Mesenchymal stem cell (in vitro differentiated cells and primary cell): ENCODE measurements at regions not wholly inside any gene's neighbourhood (a gene's known extent, or its start where the extent isn't known, plus 50 kb on each side); places are given as distances from the start of the nearest gene placed in this dataset.
A peak's percentile ranks its signal among the peaks of the same experiment; 100 is the strongest.

Experiments used
- DNase-seq: peaks from one replicate; pipeline ENCODE4 v3.0.0-alpha.2; 2013
- H2AFZ ChIP-seq: one replicate; pipeline ENCODE4 v1.6.1; 2013; ENCODE audit warnings: low read depth, mild to moderate bottlenecking, control low read depth, inconsistent platforms, low read length, moderate library complexity
- H2AK5ac ChIP-seq: 2 replicates; pipeline ENCODE4 v1.6.1; 2013; ENCODE audit warnings: low read length, moderate library complexity, mild to moderate bottlenecking, inconsistent platforms; ENCODE audit not compliant: severe bottlenecking
- H2BK120ac ChIP-seq: one replicate; pipeline ENCODE4 v1.6.1; 2013; ENCODE audit warnings: low read depth, mild to moderate bottlenecking, inconsistent platforms, low read length, moderate library complexity
- H2BK12ac ChIP-seq, 2 experiments: one replicate each; pipeline ENCODE4 v1.6.1; 2013; ENCODE audit warnings: inconsistent platforms in 2 of 2, low read length in 2 of 2, mild to moderate bottlenecking in 2 of 2, moderate library complexity in 2 of 2, control low read depth in 1 of 2
- H2BK15ac ChIP-seq: one replicate; pipeline ENCODE4 v1.6.1; 2013; ENCODE audit warnings: mild to moderate bottlenecking, low read depth, inconsistent platforms; ENCODE audit not compliant: poor library complexity, severe bottlenecking
- H2BK5ac ChIP-seq: 2 replicates; pipeline ENCODE4 v1.6.1; 2013; ENCODE audit warnings: low read depth, mild to moderate bottlenecking, low read length, control low read depth, inconsistent platforms; ENCODE audit not compliant: poor library complexity, severe bottlenecking
- H3K14ac ChIP-seq, 2 experiments: one replicate each; pipeline ENCODE4 v1.6.1; 2013; ENCODE audit warnings: inconsistent platforms in 2 of 2, low read length in 2 of 2, control low read depth in 1 of 2, mild to moderate bottlenecking in 1 of 2, moderate library complexity in 1 of 2
- H3K18ac ChIP-seq, 2 experiments: one replicate each; pipeline ENCODE4 v1.6.1; 2013; ENCODE audit warnings: inconsistent platforms in 2 of 2, low read length in 2 of 2, control low read depth in 1 of 2, low read depth in 1 of 2, mild to moderate bottlenecking in 1 of 2
- H3K23ac ChIP-seq, 2 experiments: one replicate each; pipeline ENCODE4 v1.6.1; 2013; ENCODE audit warnings: inconsistent platforms in 2 of 2, low read length in 2 of 2, mild to moderate bottlenecking in 2 of 2, moderate library complexity in 2 of 2, control low read depth in 1 of 2
- H3K27ac ChIP-seq: 2 replicates; pipeline ENCODE4 v1.5.1; 2013; ENCODE audit warnings: mild to moderate bottlenecking, moderate library complexity, low read length, control low read depth, inconsistent platforms; ENCODE audit not compliant: poor library complexity, severe bottlenecking
- H3K27me3 ChIP-seq, 2 experiments: 2 replicates each; pipeline versions ENCODE4 v1.6.1 to v1.7.0; 2013; ENCODE audit warnings: low read length in 2 of 2, mild to moderate bottlenecking in 2 of 2, moderate library complexity in 2 of 2, control low read depth in 1 of 2, inconsistent platforms in 1 of 2; ENCODE audit not compliant: control insufficient read depth in 1 of 2, insufficient read depth in 1 of 2
- H3K36me3 ChIP-seq, 2 experiments: 2 replicates each; pipeline versions ENCODE4 v1.6.1 to v1.7.0; 2013; ENCODE audit warnings: low read length in 2 of 2, control low read depth in 1 of 2, inconsistent platforms in 1 of 2, low read depth in 1 of 2, mild to moderate bottlenecking in 1 of 2; ENCODE audit not compliant: insufficient read depth in 2 of 2, control insufficient read depth in 1 of 2
- H3K4ac ChIP-seq, 2 experiments: one replicate each; pipeline ENCODE4 v1.6.1; 2013; ENCODE audit warnings: inconsistent platforms in 2 of 2, low read length in 2 of 2, mild to moderate bottlenecking in 2 of 2, moderate library complexity in 2 of 2, control low read depth in 1 of 2, low read depth in 1 of 2
- H3K4me1 ChIP-seq: 2 replicates; pipeline ENCODE4 v1.6.1; 2013; ENCODE audit warnings: low read depth, low read length, control low read depth; ENCODE audit not compliant: control insufficient read depth, insufficient read depth
- H3K4me2 ChIP-seq: 2 replicates; pipeline ENCODE4 v1.6.1; 2013; ENCODE audit warnings: low read length, mild to moderate bottlenecking, inconsistent platforms; ENCODE audit not compliant: poor library complexity, severe bottlenecking
- H3K4me3 ChIP-seq, 2 experiments: 2 replicates each; pipeline versions ENCODE4 v1.5.1 to v1.7.0; 2013; ENCODE audit warnings: low read length in 2 of 2, mild to moderate bottlenecking in 2 of 2, control low read depth in 1 of 2, low read depth in 1 of 2; ENCODE audit not compliant: insufficient read depth in 1 of 2
- H3K79me1 ChIP-seq: replicated peaks from 2 replicates; pipeline ENCODE4 v1.6.1; 2013; ENCODE audit warnings: mild to moderate bottlenecking, control low read depth, low read length, inconsistent platforms; ENCODE audit not compliant: poor library complexity, severe bottlenecking
- H3K9ac ChIP-seq: 2 replicates; pipeline ENCODE4 v1.7.0; 2013; ENCODE audit warnings: mild to moderate bottlenecking, low read length, moderate library complexity
- H3K9me3 ChIP-seq: 2 replicates; pipeline ENCODE4 v1.7.0; 2013; ENCODE audit warnings: mild to moderate bottlenecking, low read length; ENCODE audit not compliant: control insufficient read depth
- H4K8ac ChIP-seq: one replicate; pipeline ENCODE4 v1.6.1; 2013; ENCODE audit warnings: inconsistent platforms, mild to moderate bottlenecking, low read length, moderate library complexity
- H4K91ac ChIP-seq: one replicate; pipeline ENCODE4 v1.6.1; 2013; ENCODE audit warnings: mild to moderate bottlenecking, low read length, inconsistent platforms
- WGBS: methylation state at CpG from one replicate; pipeline ENCODE4 v1.1.7; 2013; ENCODE audit warnings: mixed read lengths; 5-methylcytosine and 5-hydroxymethylcytosine counted together

- H3K4me1 ChIP-seq: peaks cover 4% of the 10 kb centered on the region
- H3K27ac ChIP-seq: no peak overlapping the region
- no peak overlapping the region for H3K9ac ChIP-seq
- no peak for DNase-seq
- no peak overlapping the region for H3K4me3 ChIP-seq
- peaks cover 12 to 13% of the 10 kb centered on the region in 2 experiments for H3K27me3 ChIP-seq
- no peak overlapping the region for H2BK12ac ChIP-seq
- no peak overlapping the region for H2BK120ac ChIP-seq
- no peak overlapping the region for H3K14ac ChIP-seq
- H3K18ac ChIP-seq: no peak overlapping the region
- H4K8ac ChIP-seq: no peak overlapping the region
- H3K79me1 ChIP-seq: no peaks in the 10 kb centered on the region
- H2AFZ ChIP-seq: no peak overlapping the region
- no peak overlapping the region for H2BK5ac ChIP-seq
- no peak overlapping the region for H3K23ac ChIP-seq
- no peak overlapping the region for H4K91ac ChIP-seq
- H3K9me3 ChIP-seq: no peaks in the 10 kb centered on the region
- H3K4ac ChIP-seq: no peak overlapping the region
- no peak overlapping the region for H3K4me2 ChIP-seq
- no peaks in the 10 kb centered on the region for H3K36me3 ChIP-seq
- H2AK5ac ChIP-seq: no peak overlapping the region
- no peak overlapping the region for H2BK15ac ChIP-seq
Observed at GRCh38 chr7:36086571-36086970, 66.5 kb upstream of the EEPD1 start.

- Histone ChIP-seq H3K23ac (no peak overlapping the region), H3K4me2 (no peak overlapping the region), H2BK15ac (no peak overlapping the region), H4K8ac (no peak overlapping the region), H2BK5ac (no peak overlapping the region), H2BK12ac (no peak overlapping the region), H3K4me3 (no peak overlapping the region), H4K91ac (no peak overlapping the region), H3K79me1 (no peaks in the 10 kb centered on the region), H3K18ac (no peak overlapping the region), H2AFZ (no peak overlapping the region), H3K27me3 (peaks cover 4 to 5% of the 10 kb centered on the region in 2 experiments), H3K9ac (no peak overlapping the region), H2AK5ac (no peak overlapping the region), H3K27ac (no peak overlapping the region), H3K36me3 (no peaks in the 10 kb centered on the region), H3K4ac (no peak overlapping the region), H3K14ac (no peak overlapping the region), H3K4me1 (peaks cover 4% of the 10 kb centered on the region), H2BK120ac (no peak overlapping the region), H3K9me3 (no peaks in the 10 kb centered on the region)
- 95% methylated on average over 2 of the region's 2 CpGs for WGBS
- no peak for DNase-seq
Observed at GRCh38 chr7:36088553-36088952, 64.5 kb upstream of the EEPD1 start.

- 28% methylated on average over 3 of the region's 3 CpGs for WGBS
- peaks cover 4 to 5% of the 10 kb centered on the region in 2 experiments for H3K27me3 ChIP-seq
- no peak overlapping the region for H2BK15ac ChIP-seq
- H3K9ac ChIP-seq: no peak overlapping the region
- H3K23ac ChIP-seq: no peak overlapping the region
- no peak overlapping the region for H3K18ac ChIP-seq
- no peaks in the 10 kb centered on the region for H3K79me1 ChIP-seq
- H3K4ac ChIP-seq: no peak overlapping the region
- H3K9me3 ChIP-seq: no peaks in the 10 kb centered on the region
- no peak overlapping the region for H2AFZ ChIP-seq
- H4K8ac ChIP-seq: no peak overlapping the region
- H3K36me3 ChIP-seq: no peaks in the 10 kb centered on the region
- no peak overlapping the region for H2BK5ac ChIP-seq
- H3K14ac ChIP-seq: no peak overlapping the region
- H3K4me3 ChIP-seq: no peak overlapping the region
- peaks cover 4% of the 10 kb centered on the region for H3K4me1 ChIP-seq
- no peak overlapping the region for H2AK5ac ChIP-seq
- no peak overlapping the region for H3K27ac ChIP-seq
- H4K91ac ChIP-seq: peak overlapping the region; percentile 39
- no peak for DNase-seq
- H3K4me2 ChIP-seq: no peak overlapping the region
- no peak overlapping the region for H2BK120ac ChIP-seq
- no peak overlapping the region for H2BK12ac ChIP-seq
Observed at GRCh38 chr7:36088966-36089365, 64.1 kb upstream of the EEPD1 start.

GRCh38 chr7:36090976-36091873 is 61.8 kb upstream of the EEPD1 start:
- 74% methylated on average over 9 of the region's 9 CpGs for WGBS
- no peak overlapping the region for H2BK5ac ChIP-seq
- no peaks in the 10 kb centered on the region for H3K36me3 ChIP-seq
- H3K79me1 ChIP-seq: no peaks in the 10 kb centered on the region
- no peak overlapping the region for H3K4me3 ChIP-seq
- no peak overlapping the region for H4K91ac ChIP-seq
- no peak overlapping the region for H3K27ac ChIP-seq
- no peak overlapping the region for H4K8ac ChIP-seq
- H3K4me1 ChIP-seq: no peaks in the 10 kb centered on the region
- no peak overlapping the region for H3K23ac ChIP-seq
- no peak overlapping the region for H2BK12ac ChIP-seq
- H2AFZ ChIP-seq: no peak overlapping the region
- H3K14ac ChIP-seq: no peak overlapping the region
- no peak overlapping the region for H2BK120ac ChIP-seq
- H3K4me2 ChIP-seq: no peak overlapping the region
- DNase-seq: no peak
- no peak overlapping the region for H3K4ac ChIP-seq
- no peak overlapping the region for H2BK15ac ChIP-seq
- H3K27me3 ChIP-seq: peaks cover 0 to 4% of the 10 kb centered on the region in 2 experiments
- no peak overlapping the region for H2AK5ac ChIP-seq
- no peak overlapping the region for H3K9ac ChIP-seq
- H3K9me3 ChIP-seq: no peaks in the 10 kb centered on the region
- no peak overlapping the region for H3K18ac ChIP-seq
